Colonic mucosa (tissue), 4 donors: ENCODE measurements at regions not wholly inside any gene's neighbourhood (a gene's known extent, or its start where the extent isn't known, plus 50 kb on each side); places are given as distances from the start of the nearest gene placed in this dataset.

Experiments used
- DNase-seq: peaks from one replicate; pipeline ENCODE4 v3.0.0-alpha.2; 2020
- H3K27ac ChIP-seq: fragments of 200-600 bp; one replicate; pipeline ENCODE4 v1.8.0; 2021
- H3K27me3 ChIP-seq: fragments of 200-600 bp; one replicate; pipeline ENCODE4 v1.8.0; 2021
- H3K36me3 ChIP-seq: fragments of 200-600 bp; one replicate; pipeline ENCODE4 v1.8.0; 2021
- H3K4me1 ChIP-seq: fragments of 200-600 bp; one replicate; pipeline ENCODE4 v1.8.0; 2021; ENCODE audit warnings: mild to moderate bottlenecking
- H3K4me3 ChIP-seq: fragments of 200-600 bp; one replicate; pipeline ENCODE4 v1.8.0; 2021
- H3K9ac ChIP-seq, 2 donors: one replicate each; pipeline ENCODE4 v1.7.0; 2013; ENCODE audit warnings: control low read depth in 2 of 2, low read depth in 2 of 2, low read length in 2 of 2
- H3K9me3 ChIP-seq: fragments of 200-600 bp; one replicate; pipeline ENCODE4 v1.8.0; 2021
- CTCF ChIP-seq: fragments of 200-600 bp; IDR thresholded peaks from one replicate; pipeline ENCODE4 v1.8.0; 2022; ENCODE audit warnings: antibody characterized with exemption, mild to moderate bottlenecking
- intact Hi-C: fragments of 100-400 bp; cut with DNase I; formaldehyde crosslinking; loops from one replicate; pipeline ENCODE4 v1.14.1; 2022
- donor health status: healthy.
- donor health status: DM: no; HTN: no; CAD: no.
- donor health status: DM: no; HTN: no; CAD: no.

GRCh38 chr7:8937204-8937603 is 503.8 kb downstream of the NXPH1 start:
- no peak for TF ChIP-seq CTCF
- intact Hi-C loops: no loop called here
- H3K9ac ChIP-seq: no peak overlapping the region

GRCh38 chr7:8938044-8938805 is 504.8 kb downstream of the NXPH1 start:
- Histone ChIP-seq H3K4me1 (no peaks in the 10 kb centered on the region), H3K27ac (no peak overlapping the region), H3K36me3 (no peaks in the 10 kb centered on the region), H3K9me3 (no peaks in the 10 kb centered on the region), H3K4me3 (no peak overlapping the region), H3K9ac (no peak overlapping the region), H3K27me3 (no peaks in the 10 kb centered on the region)
- no peak for DNase-seq
- TF ChIP-seq CTCF: no peak
- intact Hi-C loops: no loop called here

More at GRCh38 chr7:8937204-8937603, 503.8 kb downstream of the NXPH1 start:
- Histone ChIP-seq H3K4me3 (no peak overlapping the region), H3K4me1 (no peaks in the 10 kb centered on the region), H3K27ac (no peak overlapping the region), H3K36me3 (no peaks in the 10 kb centered on the region), H3K9me3 (peaks cover 1% of the 10 kb centered on the region), H3K27me3 (no peaks in the 10 kb centered on the region)
- DNase-seq: no peak

GRCh38 chr7:8939446-8939845 is 506.0 kb downstream of the NXPH1 start:
- no peak overlapping the region for H3K9ac ChIP-seq
- no peak overlapping the region for H3K4me3 ChIP-seq
- DNase-seq: no peak
- no peaks in the 10 kb centered on the region for H3K4me1 ChIP-seq
- intact Hi-C loops: no loop called here
- no peaks in the 10 kb centered on the region for H3K36me3 ChIP-seq
- H3K27me3 ChIP-seq: no peaks in the 10 kb centered on the region
- no peak overlapping the region for H3K27ac ChIP-seq
- no peak for TF ChIP-seq CTCF
- no peaks in the 10 kb centered on the region for H3K9me3 ChIP-seq

- DNase-seq: no peak
- H3K36me3 ChIP-seq: no peaks in the 10 kb centered on the region
- H3K27me3 ChIP-seq: no peaks in the 10 kb centered on the region
- TF ChIP-seq CTCF: no peak
- intact Hi-C loops: no loop called here
- H3K4me1 ChIP-seq: no peaks in the 10 kb centered on the region
- H3K9ac ChIP-seq: no peak overlapping the region
- no peak overlapping the region for H3K4me3 ChIP-seq
- no peaks in the 10 kb centered on the region for H3K9me3 ChIP-seq
- no peak overlapping the region for H3K27ac ChIP-seq
These were observed 530.3 kb downstream of the NXPH1 start for GRCh38 chr7:8963722-8964121.

GRCh38 chr7:8965177-8965576 is 531.8 kb downstream of the NXPH1 start:
- H3K4me3 ChIP-seq: no peak overlapping the region
- no peaks in the 10 kb centered on the region for H3K4me1 ChIP-seq
- H3K27me3 ChIP-seq: no peaks in the 10 kb centered on the region
- intact Hi-C loops: no loop called here
- no peak for TF ChIP-seq CTCF
- no peaks in the 10 kb centered on the region for H3K36me3 ChIP-seq
- H3K9me3 ChIP-seq: no peaks in the 10 kb centered on the region
- no peak for DNase-seq
- H3K27ac ChIP-seq: no peak overlapping the region
- H3K9ac ChIP-seq: no peak overlapping the region
